ENCODE measurements at regions not wholly inside any gene's neighbourhood (a gene's known extent, or its start where the extent isn't known, plus 50 kb on each side); places are given as distances from the start of the nearest gene placed in this dataset.

- TF ChIP-seq, protein P1, sequence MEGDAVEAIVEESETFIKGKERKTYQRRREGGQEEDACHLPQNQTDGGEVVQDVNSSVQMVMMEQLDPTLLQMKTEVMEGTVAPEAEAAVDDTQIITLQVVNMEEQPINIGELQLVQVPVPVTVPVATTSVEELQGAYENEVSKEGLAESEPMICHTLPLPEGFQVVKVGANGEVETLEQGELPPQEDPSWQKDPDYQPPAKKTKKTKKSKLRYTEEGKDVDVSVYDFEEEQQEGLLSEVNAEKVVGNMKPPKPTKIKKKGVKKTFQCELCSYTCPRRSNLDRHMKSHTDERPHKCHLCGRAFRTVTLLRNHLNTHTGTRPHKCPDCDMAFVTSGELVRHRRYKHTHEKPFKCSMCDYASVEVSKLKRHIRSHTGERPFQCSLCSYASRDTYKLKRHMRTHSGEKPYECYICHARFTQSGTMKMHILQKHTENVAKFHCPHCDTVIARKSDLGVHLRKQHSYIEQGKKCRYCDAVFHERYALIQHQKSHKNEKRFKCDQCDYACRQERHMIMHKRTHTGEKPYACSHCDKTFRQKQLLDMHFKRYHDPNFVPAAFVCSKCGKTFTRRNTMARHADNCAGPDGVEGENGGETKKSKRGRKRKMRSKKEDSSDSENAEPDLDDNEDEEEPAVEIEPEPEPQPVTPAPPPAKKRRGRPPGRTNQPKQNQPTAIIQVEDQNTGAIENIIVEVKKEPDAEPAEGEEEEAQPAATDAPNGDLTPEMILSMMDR (conservative IDR thresholded peaks at IDR 0.05) = no peak
- no peak for TF ChIP-seq ZFX (IDR thresholded peaks at IDR 0.05)
These were observed 1009.1 kb upstream of the SPRY2 start for GRCh38 chr13:81350056-81350455.
